HG02938 (cell line): ENCODE measurements at regions not wholly inside any gene's neighbourhood (a gene's known extent, or its start where the extent isn't known, plus 50 kb on each side); places are given as distances from the start of the nearest gene placed in this dataset.

ENCODE experiments used
- ATAC-seq: cut with Tn5 transposase; IDR thresholded peaks from one replicate; pipeline ENCODE4 v1.9.1; 2021; ENCODE audit warnings: mild to moderate bottlenecking, moderate library complexity; ENCODE audit not compliant: unreplicated experiment

DNA sequence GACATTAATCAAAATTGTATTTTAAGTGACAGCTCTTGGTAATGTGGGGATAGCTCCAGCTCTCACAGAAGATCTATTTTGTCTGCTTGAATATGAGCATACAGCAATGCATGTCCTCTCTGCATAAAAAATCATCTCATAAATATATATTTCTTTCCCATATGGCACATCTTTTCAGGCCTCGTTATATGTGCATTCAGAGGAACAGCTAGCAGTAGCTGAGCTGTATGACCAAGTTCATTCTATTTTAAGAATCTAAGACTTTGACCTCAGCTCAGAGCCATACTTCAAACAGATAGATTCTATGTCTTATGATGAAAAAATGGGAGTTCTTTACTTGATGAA, 487.2 kb downstream of the ARHGEF28 start:
- no peak for ATAC-seq

DNA sequence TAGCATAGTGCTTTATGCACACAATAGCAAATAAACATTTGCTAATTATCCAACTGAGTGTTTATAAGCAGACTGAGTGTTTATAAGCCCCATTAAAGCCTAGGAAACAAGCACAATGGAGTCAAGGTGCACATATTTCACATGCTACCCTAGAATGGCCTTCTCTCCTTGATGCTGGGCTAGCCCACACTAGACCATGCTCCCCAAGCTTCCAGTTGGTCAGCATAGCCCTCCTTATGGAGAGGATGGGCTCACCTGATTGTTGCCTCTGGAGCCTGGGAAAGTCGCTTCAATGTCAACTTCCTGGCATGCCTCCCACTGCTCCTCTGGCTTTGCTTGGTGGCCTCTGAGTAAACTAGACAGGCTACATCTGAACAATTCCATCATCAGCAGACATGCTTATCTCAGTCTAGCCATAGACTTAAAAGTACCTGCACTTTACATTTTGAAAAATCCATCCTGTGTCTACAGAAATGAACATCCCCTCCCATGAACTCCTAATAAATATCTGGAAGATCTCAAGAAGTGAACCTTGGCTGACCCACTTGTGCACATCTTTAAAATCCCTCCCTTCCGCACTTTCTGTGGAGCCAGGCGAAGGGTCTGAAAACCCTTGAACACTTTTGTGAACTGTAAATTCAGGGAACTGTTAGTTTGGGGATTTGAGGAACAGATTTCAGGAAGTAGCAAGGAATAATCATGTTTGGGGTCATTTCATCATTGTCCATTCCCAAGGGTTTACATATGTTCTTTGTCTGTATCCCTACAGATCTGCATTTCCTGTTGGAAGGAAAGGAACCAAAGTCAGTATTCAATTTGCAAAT, 486.6 kb downstream of the ARHGEF28 start:
- no peak for ATAC-seq

- no peak for ATAC-seq
Measured at GRCh38 chr5:74111764-74112163, 485.8 kb downstream of the ARHGEF28 start.

DNA sequence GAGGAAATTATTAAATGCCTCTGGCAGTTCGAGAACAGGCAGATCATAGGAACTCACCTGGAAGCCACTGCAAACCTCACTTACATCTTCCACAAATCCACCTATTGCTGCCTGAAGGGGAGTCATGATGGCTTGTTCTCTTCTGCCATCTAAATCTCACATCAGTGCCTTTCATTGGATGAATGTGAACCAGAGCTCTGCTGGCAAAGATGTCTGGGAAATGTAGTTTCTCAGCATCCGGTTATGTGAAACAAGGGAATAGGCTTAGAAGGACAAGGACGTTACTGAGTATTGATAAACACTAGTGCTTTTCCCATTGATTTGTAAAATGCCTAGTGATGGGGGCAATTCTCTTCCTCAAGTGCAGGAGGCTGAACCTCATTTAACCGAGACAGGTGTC, 483.3 kb downstream of the ARHGEF28 start:
- no peak for ATAC-seq

- no peak for ATAC-seq
Measured at GRCh38 chr5:74107899-74108298, 481.9 kb downstream of the ARHGEF28 start.

DNA sequence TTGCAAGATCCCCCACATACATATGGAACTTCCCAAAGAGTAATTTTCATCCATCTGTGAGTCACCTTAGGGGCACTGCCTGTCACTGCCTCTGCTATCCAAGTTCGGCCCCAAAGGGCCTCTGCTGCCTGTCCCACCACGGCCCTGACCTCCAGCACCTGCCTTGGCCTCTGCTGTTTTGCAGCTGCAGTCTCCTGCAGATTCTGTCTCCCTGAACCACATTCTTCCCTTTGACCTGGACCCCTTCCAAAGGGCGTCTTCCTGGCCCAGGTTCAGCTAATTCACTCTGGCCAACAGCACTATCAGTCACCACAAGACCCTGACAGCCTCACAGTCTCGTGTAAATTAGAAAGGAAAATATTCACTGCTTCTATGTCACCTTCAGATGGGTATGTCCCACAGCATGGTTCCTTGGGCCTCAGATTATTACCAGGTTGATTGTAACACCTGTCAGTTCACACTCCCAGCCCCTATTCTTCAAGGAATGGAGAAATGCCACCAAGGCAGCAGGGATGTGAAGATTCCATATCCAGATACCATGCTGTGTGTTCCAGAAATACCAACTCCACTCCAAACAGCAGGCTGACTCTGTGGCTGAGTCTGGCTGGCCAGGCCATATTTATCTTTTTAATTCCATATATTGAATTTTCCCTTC, 479.3 kb downstream of the ARHGEF28 start:
- ATAC-seq = no peak

DNA sequence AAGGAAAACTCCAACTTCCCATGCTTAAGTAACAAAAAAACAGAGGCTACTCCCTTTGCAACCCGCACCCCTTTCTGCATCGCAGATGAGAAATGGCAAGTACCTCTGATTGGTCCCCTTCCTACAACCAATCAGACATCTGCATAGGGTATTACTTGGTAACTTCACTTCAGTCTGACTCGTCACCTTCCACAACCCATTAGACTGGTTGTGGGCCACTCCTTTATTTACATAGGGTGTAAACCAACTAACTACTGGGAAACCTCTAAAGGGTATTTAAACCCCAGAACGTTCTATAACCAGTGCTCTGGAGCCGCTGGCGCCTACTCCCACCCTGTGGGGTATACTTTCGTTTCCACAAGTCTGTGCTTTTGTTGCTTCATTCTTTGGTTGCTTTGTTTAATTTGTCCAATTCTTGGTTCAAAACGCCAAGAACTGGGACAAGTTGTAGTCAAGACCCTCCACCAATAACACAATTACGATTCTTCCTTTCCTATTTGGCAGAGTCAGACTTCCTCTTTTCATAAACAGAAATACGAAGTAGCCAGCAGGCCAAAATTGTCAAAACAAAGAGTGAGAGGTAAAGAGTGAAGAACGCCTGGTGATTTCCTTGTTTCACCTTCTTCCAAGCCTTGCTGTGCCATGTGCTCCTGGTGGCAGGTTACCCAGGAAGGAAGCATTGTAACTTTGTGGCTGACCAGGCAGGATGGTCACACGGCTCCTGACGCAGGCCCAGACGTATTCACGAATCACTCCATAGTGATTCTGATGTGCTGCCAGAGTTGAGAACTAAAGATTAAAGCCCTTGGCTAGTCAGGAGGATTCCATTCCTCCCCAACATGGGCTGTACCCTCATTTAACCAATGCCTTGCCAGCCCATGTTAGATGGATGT, 477.4 kb downstream of the ARHGEF28 start:
- ATAC-seq = no peak

GRCh38 chr5:74100268-74100665, 474.3 kb downstream of the ARHGEF28 start:
- no peak for ATAC-seq

- ATAC-seq = no peak
Measured at GRCh38 chr5:74099538-74100267, 473.7 kb downstream of the ARHGEF28 start.

GRCh38 chr5:74098941-74099340, 472.9 kb downstream of the ARHGEF28 start:
- ATAC-seq = no peak

DNA sequence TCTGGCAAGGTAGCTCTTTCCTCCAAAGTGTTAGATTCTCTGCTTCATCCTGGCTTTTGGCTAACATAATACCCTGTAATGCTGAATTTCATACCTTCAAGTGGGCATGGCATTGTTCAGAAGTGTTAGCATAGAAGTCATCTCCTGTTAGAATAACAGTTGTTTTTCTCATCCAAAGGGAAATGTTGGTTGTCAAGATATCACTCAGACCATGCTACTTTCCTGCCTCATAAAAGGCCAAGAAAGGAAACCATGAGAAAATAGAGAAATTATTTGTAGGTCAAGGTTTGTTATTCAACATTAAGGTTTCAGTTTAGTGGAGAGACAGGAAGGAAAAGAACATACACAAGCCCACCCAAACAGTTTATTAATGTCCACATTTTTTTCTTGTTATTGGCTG, 472.5 kb downstream of the ARHGEF28 start:
- ATAC-seq = no peak

GRCh38 chr5:74096325-74096724, 470.3 kb downstream of the ARHGEF28 start:
- no peak for ATAC-seq

GRCh38 chr5:74095871-74096270, 469.9 kb downstream of the ARHGEF28 start:
- ATAC-seq = no peak

GRCh38 chr5:74094782-74095108, 468.7 kb downstream of the ARHGEF28 start:
- ATAC-seq = no peak

GRCh38 chr5:74094096-74094781, 468.2 kb downstream of the ARHGEF28 start:
- ATAC-seq = no peak

DNA sequence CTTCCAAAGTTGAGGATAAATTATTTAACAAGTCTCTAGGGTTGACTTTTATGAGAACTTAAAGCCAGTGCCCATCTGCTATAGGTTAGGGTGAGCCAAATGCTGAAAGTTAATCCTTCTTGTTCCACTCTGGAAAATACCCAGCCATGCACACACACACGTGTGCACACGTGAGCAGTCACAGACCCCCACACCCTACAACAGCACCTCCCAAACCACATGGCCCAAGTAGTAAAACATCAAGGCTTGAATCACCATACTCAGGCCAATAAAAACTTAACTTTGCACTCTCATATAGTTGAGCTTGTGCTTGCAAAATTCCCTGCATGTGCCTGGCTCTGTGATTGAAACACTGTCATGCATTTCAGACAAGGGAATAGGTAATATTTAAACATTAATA, 467.6 kb downstream of the ARHGEF28 start:
- ATAC-seq = no peak

- ATAC-seq = no peak
Measured at GRCh38 chr5:74092766-74093165, 466.8 kb downstream of the ARHGEF28 start.

GRCh38 chr5:74085782-74086181, 459.8 kb downstream of the ARHGEF28 start:
- no peak for ATAC-seq

GRCh38 chr5:74085186-74085585, 459.2 kb downstream of the ARHGEF28 start:
- ATAC-seq = no peak

- no peak for ATAC-seq
Measured at GRCh38 chr5:74083096-74083791, 457.2 kb downstream of the ARHGEF28 start.
